Activated CD4-positive, alpha-beta T cell treated with anti-CD3 and anti-CD28 coated beads, Interleukin-10, Interleukin-2, amounts not matched to agents 100 ng/mL and 50 ng/mL, durations not matched to agents 16 hours and 8 hours (primary cell): ENCODE measurements at regions not wholly inside any gene's neighbourhood (a gene's known extent, or its start where the extent isn't known, plus 50 kb on each side); places are given as distances from the start of the nearest gene placed in this dataset.

Source experiments
- DNase-seq: peaks from one replicate; pipeline ENCODE4 v3.0.0-alpha.2; 2020

GRCh38 chr13:106010836-106011235 lies 524.6 kb downstream of the EFNB2 start:
- no peak for DNase-seq

GRCh38 chr13:106008540-106008939 lies 526.9 kb downstream of the EFNB2 start:
- DNase-seq = no peak

- DNase-seq = no peak
Measured at GRCh38 chr13:106007156-106007555, 528.3 kb downstream of the EFNB2 start.

- no peak for DNase-seq
Measured at GRCh38 chr13:106003651-106004050, 531.8 kb downstream of the EFNB2 start.

GRCh38 chr13:106001443-106001842 lies 534.0 kb downstream of the EFNB2 start:
- no peak for DNase-seq

- no peak for DNase-seq
Measured at GRCh38 chr13:105997581-105998550, 537.6 kb downstream of the EFNB2 start.

- no peak for DNase-seq
Measured at GRCh38 chr13:105996391-105997025, 539.0 kb downstream of the EFNB2 start.

- no peak for DNase-seq
Measured at GRCh38 chr13:105994340-105994739, 541.1 kb downstream of the EFNB2 start.

GRCh38 chr13:105991622-105992277 lies 543.7 kb downstream of the EFNB2 start:
- DNase-seq = no peak

GRCh38 chr13:105991131-105991530 lies 544.3 kb downstream of the EFNB2 start:
- no peak for DNase-seq

- DNase-seq = no peak
Measured at GRCh38 chr13:105990256-105990958, 545.1 kb downstream of the EFNB2 start.

GRCh38 chr13:105984646-105985045 lies 550.8 kb downstream of the EFNB2 start:
- DNase-seq = no peak

- DNase-seq = no peak
Measured at GRCh38 chr13:105984236-105984635, 551.2 kb downstream of the EFNB2 start.

- DNase-seq = no peak
Measured at GRCh38 chr13:105982219-105982930, 553.1 kb downstream of the EFNB2 start.

- no peak for DNase-seq
Measured at GRCh38 chr13:105979131-105980011, 556.1 kb downstream of the EFNB2 start.

GRCh38 chr13:105974380-105974779 lies 561.1 kb downstream of the EFNB2 start:
- DNase-seq = no peak

- DNase-seq = no peak
Measured at GRCh38 chr13:105972811-105973590, 562.5 kb downstream of the EFNB2 start.

GRCh38 chr13:105972306-105972721 lies 563.1 kb downstream of the EFNB2 start:
- no peak for DNase-seq

- DNase-seq = no peak
Measured at GRCh38 chr13:105971738-105972137, 563.7 kb downstream of the EFNB2 start.

- no peak for DNase-seq
Measured at GRCh38 chr13:105971312-105971711, 564.1 kb downstream of the EFNB2 start.
